Stimulated activated naive CD8-positive, alpha-beta T cell treated with anti-CD3 and anti-CD28 coated beads, Interleukin-15, amount 100 ng/mL, for 72 hours (primary cell): ENCODE measurements at regions not wholly inside any gene's neighbourhood (a gene's known extent, or its start where the extent isn't known, plus 50 kb on each side); places are given as distances from the start of the nearest gene placed in this dataset.

ENCODE experiments used
- ATAC-seq: fragments of 150-1000 bp; cut with Tn5 transposase; 2 replicates; pipeline ENCODE4 v1.10.0; 2021; ENCODE audit warnings: mild to moderate bottlenecking, moderate library complexity
- DNase-seq, 2 donors: peaks; one replicate each; pipeline ENCODE4 v3.0.0; 2021 to 2022
- H3K27ac Mint-ChIP-seq, 2 donors: one replicate each; pipeline ENCODE4 v1.8.0; 2022; ENCODE audit warnings: mild to moderate bottlenecking in 2 of 2, mixed read lengths in 2 of 2, moderate library complexity in 2 of 2
- H3K27me3 Mint-ChIP-seq: one replicate; pipeline ENCODE4 v1.8.0; 2022; ENCODE audit warnings: mixed read lengths
- H3K4me1 Mint-ChIP-seq: one replicate; pipeline ENCODE4 v1.8.0; 2022; ENCODE audit warnings: mild to moderate bottlenecking, mixed read lengths
- H3K4me3 Mint-ChIP-seq, 2 donors: one replicate each; pipeline ENCODE4 v1.8.0; 2022; ENCODE audit warnings: mild to moderate bottlenecking in 2 of 2, mixed read lengths in 2 of 2, moderate library complexity in 1 of 2
- H3K9me3 Mint-ChIP-seq, 2 donors: one replicate each; pipeline ENCODE4 v1.8.0; 2022; ENCODE audit warnings: mixed read lengths in 2 of 2

DNA sequence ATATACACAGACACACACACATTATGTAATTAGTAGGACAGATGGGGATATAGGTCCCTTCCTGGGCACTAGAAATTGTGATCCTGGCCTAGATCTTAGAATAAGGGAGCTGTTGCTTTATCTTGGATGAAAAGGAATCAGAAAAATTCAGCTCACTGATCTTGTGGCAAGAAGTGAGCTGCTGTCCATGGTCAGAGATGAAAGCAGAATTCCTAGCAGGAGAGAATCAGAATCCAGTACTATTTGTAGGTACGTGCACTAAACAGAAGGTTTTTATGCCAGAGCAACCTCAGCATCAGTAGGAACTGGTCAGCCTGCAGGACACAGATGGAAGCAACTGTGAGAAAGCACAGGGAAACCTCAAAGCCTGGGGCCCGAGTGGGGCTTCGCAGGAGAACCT lies 549.2 kb upstream of the POM121L12 start:
- ATAC-seq: no peak
- DNase-seq: no peak
- H3K27me3 Mint-ChIP-seq: no peaks in the 10 kb centered on the region
- no peaks in the 10 kb centered on the region for H3K9me3 Mint-ChIP-seq
- H3K4me1 Mint-ChIP-seq: no peaks in the 10 kb centered on the region
- H3K27ac Mint-ChIP-seq: no peak overlapping the region
- no peak overlapping the region for H3K4me3 Mint-ChIP-seq

DNA sequence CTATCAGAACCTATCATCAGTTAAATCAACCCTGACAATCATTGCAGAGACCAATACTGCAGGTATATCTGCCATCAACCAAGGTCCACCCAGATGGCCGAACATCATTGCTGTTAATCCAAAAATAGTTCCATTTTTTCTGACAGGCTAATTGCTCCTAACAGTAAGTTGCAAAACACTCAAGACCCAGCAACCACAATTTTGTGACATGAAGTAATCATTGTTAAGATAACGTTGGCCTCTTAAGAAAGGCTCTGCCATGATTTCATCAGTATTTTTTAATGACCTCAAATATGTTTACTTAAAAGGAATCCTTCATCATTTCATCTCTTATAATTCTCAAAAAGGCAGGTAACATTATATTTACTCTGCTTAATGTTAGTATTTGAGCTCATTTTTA lies 553.4 kb upstream of the POM121L12 start:
- H3K27ac Mint-ChIP-seq: no peak overlapping the region
- H3K4me1 Mint-ChIP-seq: no peaks in the 10 kb centered on the region
- no peak overlapping the region for H3K4me3 Mint-ChIP-seq
- ATAC-seq (no peak), DNase-seq (no peak)
- H3K9me3 Mint-ChIP-seq: no peaks in the 10 kb centered on the region
- no peaks in the 10 kb centered on the region for H3K27me3 Mint-ChIP-seq

DNA sequence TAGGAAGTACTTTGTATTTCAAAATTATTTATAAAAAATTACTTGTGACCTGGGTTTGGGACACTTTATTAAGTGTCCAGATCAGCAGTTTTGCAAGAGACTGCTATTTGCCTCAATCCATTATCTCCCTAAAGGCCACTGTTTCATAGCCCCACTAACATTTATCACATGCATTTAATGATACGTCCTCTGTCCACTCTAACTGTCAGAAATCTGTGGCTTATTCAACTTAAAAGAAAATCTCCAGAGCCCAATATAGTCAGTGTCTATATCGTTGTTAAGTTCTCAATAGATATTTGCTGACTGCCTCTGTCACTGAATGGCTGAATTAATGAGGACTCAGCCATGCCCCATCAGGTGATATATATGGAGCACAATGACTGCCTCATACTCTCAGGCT lies 553.9 kb upstream of the POM121L12 start:
- H3K9me3 Mint-ChIP-seq: no peaks in the 10 kb centered on the region
- H3K4me1 Mint-ChIP-seq: no peaks in the 10 kb centered on the region
- no peaks in the 10 kb centered on the region for H3K27me3 Mint-ChIP-seq
- ATAC-seq (no peak), DNase-seq (no peak)
- H3K27ac Mint-ChIP-seq: no peak overlapping the region
- H3K4me3 Mint-ChIP-seq: no peak overlapping the region

DNA sequence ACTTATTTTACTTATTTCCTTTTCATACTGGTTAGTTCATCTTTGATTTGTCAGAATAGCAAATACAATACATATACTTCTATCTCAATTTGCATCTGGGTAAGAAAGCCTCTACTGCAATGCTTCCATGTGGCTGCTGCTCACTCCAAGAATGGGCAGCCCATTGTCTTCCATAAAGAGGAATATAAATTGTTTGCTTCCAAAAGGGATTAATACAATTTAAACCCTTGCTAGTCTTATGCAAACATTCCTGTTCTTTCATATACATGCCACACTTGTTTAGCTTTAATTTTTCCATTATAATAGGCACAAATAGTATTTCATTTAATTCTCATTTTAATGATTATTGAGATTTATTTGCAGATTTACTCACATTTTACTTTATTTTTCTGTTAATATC lies 555.4 kb upstream of the POM121L12 start:
- Mint-ChIP-seq H3K27me3 (no peaks in the 10 kb centered on the region), H3K27ac (no peak overlapping the region), H3K4me3 (no peak overlapping the region), H3K4me1 (no peaks in the 10 kb centered on the region), H3K9me3 (no peaks in the 10 kb centered on the region)
- no peak for DNase-seq
- ATAC-seq: no peak

DNA sequence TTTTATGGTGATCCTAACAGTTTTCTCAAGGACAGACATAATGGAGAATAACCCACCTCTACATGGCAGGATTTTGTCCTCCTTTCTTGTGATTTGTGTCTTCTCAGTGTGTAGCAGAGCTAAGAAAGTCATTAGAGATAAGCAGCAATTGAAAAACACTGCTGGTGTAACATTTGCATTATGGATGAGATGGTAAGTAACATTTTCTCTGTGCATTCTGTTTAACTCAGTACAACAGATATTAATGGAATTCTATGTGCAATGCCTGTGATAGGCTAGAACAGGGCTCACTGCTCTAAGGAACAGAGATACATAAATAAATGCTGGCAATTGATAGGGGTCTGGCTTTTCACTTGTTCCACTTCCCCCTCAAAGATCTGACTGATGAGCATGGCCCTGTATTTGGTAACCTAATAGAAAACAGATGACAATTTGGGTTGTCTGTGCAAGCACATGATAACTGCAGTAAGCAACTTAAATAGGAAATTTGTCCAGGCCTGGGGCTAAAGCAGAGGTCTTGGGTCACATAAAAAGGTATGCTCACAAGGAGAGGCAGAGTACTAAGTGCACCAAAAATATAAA lies 560.3 kb upstream of the POM121L12 start:
- ATAC-seq (no peak), DNase-seq (no peak)
- Mint-ChIP-seq H3K4me3 (no peak overlapping the region), H3K27ac (no peak overlapping the region), H3K9me3 (peaks cover 7 to 10% of the 10 kb centered on the region in 2 donors), H3K27me3 (no peaks in the 10 kb centered on the region), H3K4me1 (no peaks in the 10 kb centered on the region)

DNA sequence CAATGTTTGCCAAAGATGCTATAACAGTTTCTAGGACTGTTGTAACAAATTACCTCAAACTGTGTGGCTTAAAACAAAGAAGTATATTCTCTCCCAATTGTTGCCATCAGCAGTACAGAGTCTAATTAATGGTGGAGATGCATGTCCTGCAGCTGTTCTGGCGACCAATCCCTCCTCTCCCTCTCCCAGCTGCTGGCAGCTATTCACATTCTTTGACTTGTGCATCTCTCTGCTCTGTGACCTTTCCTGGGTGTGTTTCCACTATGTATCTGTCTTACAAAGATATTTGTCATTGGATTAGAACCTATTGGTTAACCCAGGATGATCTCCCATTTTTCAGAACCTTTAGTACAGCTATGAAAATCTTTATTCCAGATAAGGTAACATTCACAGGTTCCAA lies 561.7 kb upstream of the POM121L12 start:
- H3K4me1 Mint-ChIP-seq: no peaks in the 10 kb centered on the region
- no peak for DNase-seq
- ATAC-seq: no peak
- no peak overlapping the region for H3K27ac Mint-ChIP-seq
- H3K4me3 Mint-ChIP-seq: no peak overlapping the region
- peaks cover 7 to 17% of the 10 kb centered on the region in 2 donors for H3K9me3 Mint-ChIP-seq
- no peaks in the 10 kb centered on the region for H3K27me3 Mint-ChIP-seq

DNA sequence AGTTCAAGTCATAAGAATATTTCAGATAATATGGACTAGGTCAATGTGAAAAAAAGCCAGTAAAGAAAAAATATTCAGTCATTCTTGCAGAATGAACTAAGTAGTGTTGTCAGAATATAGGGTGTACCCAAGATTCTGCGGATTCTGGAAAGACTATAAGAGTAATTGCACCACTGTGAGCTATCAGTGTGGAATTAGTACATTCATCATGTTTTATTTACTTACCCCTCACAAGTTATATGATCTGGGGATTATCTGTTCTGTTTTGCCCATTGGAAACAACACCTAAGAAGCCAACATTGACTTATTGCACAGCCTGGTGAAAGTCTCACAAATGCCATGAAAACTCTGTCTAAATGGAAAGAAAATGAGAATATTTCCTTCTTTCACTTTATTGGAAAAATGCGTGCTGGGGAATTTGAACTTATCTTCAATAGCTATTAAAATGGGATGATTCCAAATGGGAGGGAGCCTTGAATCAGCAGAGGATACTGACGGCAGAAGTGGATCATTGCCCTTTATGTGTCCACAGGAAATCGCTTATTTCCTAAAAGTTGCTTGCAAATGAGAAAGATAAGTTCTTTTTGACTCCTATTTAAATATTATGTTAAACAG lies 563.3 kb upstream of the POM121L12 start:
- Mint-ChIP-seq H3K4me3 (no peak overlapping the region), H3K4me1 (no peaks in the 10 kb centered on the region), H3K9me3 (peaks cover 7 to 17% of the 10 kb centered on the region in 2 donors), H3K27me3 (no peaks in the 10 kb centered on the region), H3K27ac (no peak overlapping the region)
- ATAC-seq (no peak), DNase-seq (no peak)

DNA sequence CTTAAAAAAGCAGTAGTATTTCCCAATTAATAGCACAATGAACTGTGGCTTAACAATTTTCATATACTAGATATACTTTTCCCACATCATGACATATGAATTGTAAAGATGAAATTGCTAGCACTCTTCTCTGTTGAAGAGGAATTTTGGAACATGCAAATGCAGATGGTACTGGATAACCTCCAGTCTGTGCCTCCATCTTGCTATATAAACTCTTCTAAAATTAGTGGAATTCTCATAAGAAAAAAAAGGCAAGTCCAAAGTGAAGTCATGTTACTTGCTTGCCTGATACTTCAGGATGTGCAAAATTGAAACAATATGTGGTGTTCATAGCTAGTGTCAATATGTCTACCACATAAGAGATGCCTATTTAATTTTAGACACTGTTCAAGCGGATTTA lies 570.2 kb upstream of the POM121L12 start:
- Mint-ChIP-seq H3K9me3 (peaks cover 0 to 9% of the 10 kb centered on the region in 2 donors), H3K4me3 (no peak overlapping the region), H3K4me1 (no peaks in the 10 kb centered on the region), H3K27ac (no peak overlapping the region), H3K27me3 (no peaks in the 10 kb centered on the region)
- no peak for DNase-seq
- ATAC-seq: no peak

DNA sequence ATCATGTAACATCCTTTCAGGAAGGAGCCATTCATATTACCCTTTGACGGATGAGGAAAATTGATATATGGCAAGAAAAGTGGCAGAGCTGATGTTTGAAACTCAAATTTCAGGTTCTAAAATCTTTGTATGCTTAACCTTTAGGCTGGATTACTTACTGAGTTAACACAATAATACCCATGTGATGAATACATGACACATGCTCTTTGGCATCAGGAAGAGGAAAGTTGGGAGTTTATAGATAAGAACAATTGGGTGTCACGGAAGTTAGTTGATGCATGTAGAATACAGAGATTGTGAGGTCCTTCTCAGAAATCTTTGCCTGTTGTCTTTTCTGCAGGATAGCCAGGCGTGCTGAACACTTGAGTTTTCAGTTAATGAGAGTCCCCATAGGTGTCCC lies 572.1 kb upstream of the POM121L12 start:
- DNase-seq: no peak
- H3K27ac Mint-ChIP-seq: no peak overlapping the region
- no peak overlapping the region for H3K4me3 Mint-ChIP-seq
- no peaks in the 10 kb centered on the region for H3K4me1 Mint-ChIP-seq
- no peaks in the 10 kb centered on the region for H3K27me3 Mint-ChIP-seq
- H3K9me3 Mint-ChIP-seq: no peaks in the 10 kb centered on the region
- ATAC-seq: no peak

DNA sequence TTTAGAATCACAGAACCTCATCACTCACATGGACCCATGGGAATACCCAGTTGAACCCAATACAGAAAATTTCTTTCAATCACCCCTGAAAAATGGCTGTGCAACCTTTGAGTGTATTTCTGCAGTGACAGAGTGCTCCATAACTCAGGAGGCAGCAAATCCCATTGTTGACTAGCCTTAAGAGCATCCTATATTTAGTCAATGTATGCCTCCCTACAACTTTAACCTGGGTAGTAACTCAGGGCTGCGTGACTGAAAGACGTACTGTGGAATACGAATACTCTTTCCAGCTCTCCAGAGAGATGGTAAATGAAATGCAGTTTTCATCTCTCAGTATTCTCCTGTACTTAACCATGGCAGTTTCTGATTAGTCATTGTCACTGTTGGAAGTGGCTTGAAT lies 573.0 kb upstream of the POM121L12 start:
- no peak overlapping the region for H3K27ac Mint-ChIP-seq
- DNase-seq (no peak), ATAC-seq (no peak)
- no peaks in the 10 kb centered on the region for H3K4me1 Mint-ChIP-seq
- no peak overlapping the region for H3K4me3 Mint-ChIP-seq
- H3K27me3 Mint-ChIP-seq: no peaks in the 10 kb centered on the region
- no peaks in the 10 kb centered on the region for H3K9me3 Mint-ChIP-seq

DNA sequence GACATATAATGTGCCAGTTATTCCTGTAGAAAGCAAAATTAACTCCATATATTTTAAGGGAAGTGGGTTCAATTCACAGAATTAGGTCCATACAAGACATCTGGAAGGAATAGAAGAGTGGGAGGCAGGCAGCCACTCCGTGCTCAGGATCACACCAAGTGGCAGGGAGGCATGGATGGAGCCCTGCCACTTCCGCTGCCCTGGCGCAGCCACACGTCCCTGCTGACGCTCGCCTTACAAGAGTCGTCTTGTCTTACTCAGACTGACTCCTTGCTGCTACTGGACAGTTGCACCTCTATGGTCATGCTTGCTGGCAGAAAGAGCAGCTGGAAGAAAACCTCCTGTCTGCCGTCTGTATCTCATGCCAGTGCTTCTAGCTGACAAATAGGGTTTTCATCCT lies 579.9 kb upstream of the POM121L12 start:
- no peak for DNase-seq
- H3K9me3 Mint-ChIP-seq: peaks cover 0 to 7% of the 10 kb centered on the region in 2 donors
- no peaks in the 10 kb centered on the region for H3K27me3 Mint-ChIP-seq
- H3K4me1 Mint-ChIP-seq: no peaks in the 10 kb centered on the region
- no peak overlapping the region for H3K27ac Mint-ChIP-seq
- ATAC-seq: no peak
- no peak overlapping the region for H3K4me3 Mint-ChIP-seq

DNA sequence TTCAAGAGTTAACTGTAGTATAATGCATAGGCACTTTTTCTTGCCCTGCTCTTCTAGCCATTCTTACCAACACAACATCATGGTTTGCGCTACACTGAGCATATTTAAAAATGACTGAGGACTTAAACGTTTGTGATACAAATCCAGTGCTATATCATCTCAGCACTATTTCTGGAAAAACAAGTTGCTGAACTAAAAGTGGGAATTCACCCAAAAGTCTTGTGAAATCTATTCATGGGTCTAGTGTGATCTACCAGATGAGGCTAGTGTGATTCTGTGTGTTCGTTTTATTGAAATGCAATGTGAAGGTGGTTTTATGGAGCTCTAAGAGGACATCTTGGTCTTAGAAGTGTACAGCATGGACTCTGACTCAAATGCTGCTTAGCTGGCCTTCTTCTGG lies 584.6 kb upstream of the POM121L12 start:
- ATAC-seq (no peak), DNase-seq (no peak)
- Mint-ChIP-seq H3K27ac (no peak overlapping the region), H3K27me3 (no peaks in the 10 kb centered on the region), H3K4me3 (no peak overlapping the region), H3K4me1 (no peaks in the 10 kb centered on the region), H3K9me3 (peaks cover 0 to 7% of the 10 kb centered on the region in 2 donors)

DNA sequence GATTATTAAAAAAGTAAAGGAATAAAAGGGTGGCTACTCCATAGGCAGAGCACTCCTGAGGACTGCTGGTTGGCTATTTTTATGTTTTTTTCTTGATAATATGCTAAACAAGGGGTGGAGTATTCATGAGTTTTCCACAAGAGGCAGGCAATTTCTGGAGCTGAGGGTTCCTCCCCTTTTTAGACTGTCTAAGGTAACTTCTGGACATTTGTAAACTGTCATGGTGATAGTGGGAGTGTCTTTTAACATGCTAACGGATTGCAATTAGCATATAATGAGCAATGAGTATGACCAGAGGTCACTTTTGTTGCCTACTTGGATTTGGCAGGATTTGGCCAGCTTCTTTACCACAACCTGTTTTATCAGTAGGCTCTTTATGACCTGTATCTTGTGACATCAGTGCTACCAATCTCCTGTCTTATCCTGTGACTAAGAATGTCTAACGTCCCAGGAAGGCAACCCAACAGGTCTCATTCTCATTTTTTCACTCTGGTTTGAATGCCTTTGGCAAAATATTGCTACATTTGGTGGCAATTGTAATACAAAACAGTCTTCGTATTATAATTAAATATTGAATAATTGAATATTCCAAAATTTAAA lies 587.8 kb upstream of the POM121L12 start:
- Mint-ChIP-seq H3K4me1 (no peaks in the 10 kb centered on the region), H3K27ac (no peak overlapping the region), H3K9me3 (peaks cover 5 to 20% of the 10 kb centered on the region in 2 donors), H3K27me3 (no peaks in the 10 kb centered on the region), H3K4me3 (no peak overlapping the region)
- ATAC-seq (no peak), DNase-seq (no peak)

DNA sequence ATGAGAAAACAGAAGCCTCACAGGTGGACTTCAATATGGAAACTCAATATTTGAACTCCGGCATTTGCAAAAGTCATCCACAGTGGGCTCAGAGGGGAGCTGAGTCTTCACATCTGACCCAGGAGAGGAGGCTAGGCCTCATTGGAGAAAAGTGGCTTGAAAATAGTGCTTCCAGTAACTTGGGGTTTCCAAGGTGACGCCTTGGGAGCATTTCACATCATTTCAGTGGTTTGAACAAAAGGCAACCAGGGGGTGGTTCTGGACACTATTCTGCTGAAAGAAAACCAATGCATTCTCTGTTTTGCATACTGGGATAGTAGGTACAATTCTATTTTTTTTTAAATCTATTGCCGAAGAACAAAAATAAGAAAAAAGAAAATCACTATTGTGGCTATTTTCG lies 599.2 kb upstream of the POM121L12 start:
- Mint-ChIP-seq H3K9me3 (peaks cover 0 to 5% of the 10 kb centered on the region in 2 donors), H3K4me1 (no peaks in the 10 kb centered on the region), H3K4me3 (no peak overlapping the region), H3K27ac (no peak overlapping the region), H3K27me3 (no peaks in the 10 kb centered on the region)
- ATAC-seq (no peak), DNase-seq (no peak)

DNA sequence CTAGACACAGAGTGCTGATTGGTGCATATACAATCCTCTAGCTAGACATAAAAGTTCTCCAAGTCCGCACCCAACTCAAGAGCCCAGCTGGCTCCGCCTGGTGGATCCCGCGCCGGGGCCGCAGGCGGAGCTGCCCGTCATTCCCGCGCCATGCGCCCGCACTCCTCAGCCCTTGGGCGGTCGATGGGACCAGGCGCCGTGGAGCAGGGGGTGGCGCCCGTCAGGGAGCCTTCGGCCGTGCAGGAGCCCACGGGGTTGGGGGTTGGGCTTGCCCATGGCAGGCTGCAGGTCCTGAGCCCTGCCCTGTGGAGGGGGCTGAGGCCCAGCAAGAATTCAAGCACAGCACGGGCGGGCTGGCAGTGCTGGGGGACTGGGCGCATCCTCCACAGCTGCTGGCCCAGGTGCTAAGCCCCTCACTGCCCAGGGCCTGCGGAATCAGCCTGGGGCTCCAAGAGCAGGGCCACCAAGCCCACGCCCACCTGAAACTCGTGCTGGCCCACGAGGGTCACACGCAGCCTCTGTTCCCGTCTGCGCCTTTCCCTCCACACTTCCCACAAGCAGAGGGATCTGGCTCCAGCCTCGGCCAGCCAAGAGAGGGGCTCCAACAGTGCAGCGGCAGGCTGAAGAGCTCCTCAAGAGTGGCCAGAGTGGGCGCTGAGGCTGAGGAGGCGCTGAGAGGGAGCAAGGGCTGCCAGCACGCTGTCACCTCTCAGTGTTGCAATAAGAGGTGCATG lies 604.2 kb upstream of the POM121L12 start:
- no peak overlapping the region for H3K4me3 Mint-ChIP-seq
- H3K4me1 Mint-ChIP-seq: no peaks in the 10 kb centered on the region
- H3K27ac Mint-ChIP-seq: no peak overlapping the region
- peaks cover 0 to 11% of the 10 kb centered on the region in 2 donors for H3K9me3 Mint-ChIP-seq
- DNase-seq (no peak), ATAC-seq (peak; percentile 55)
- H3K27me3 Mint-ChIP-seq: no peaks in the 10 kb centered on the region

DNA sequence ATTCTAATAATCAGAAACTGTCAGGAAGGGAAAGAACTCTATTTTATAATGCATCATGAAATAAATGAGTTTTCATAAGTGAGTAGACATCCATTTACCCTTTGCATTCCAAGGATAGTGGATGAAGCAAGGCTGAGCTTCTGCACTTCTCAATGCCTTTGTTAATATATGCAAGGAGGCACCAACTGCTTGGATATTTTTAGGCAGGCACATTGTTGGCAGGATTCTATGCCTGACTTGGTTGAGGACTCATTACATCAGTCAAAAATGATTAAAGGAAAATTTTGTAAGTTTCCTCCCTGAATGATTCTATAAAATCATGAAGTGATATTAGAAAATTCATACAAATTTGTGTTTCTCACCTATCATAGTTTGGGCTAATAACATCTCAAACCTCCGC lies 612.2 kb upstream of the POM121L12 start:
- DNase-seq: no peak
- H3K9me3 Mint-ChIP-seq: no peaks in the 10 kb centered on the region
- no peaks in the 10 kb centered on the region for H3K4me1 Mint-ChIP-seq
- H3K4me3 Mint-ChIP-seq: no peak overlapping the region
- no peak for ATAC-seq
- no peaks in the 10 kb centered on the region for H3K27me3 Mint-ChIP-seq
- no peak overlapping the region for H3K27ac Mint-ChIP-seq
